ENCODE measurements at regions not wholly inside any gene's neighbourhood (a gene's known extent, or its start where the extent isn't known, plus 50 kb on each side); places are given as distances from the start of the nearest gene placed in this dataset.

GRCh38 chrX:10743476-10743875 lies 123.1 kb upstream of the MID1 start:
- no peak for DNase-seq (ENCODE audit: low read depth, low spot score)
- TF ChIP-seq CTCF (IDR thresholded peaks at IDR 0.05; ENCODE audit: low read depth, low read length) = no peak
- H3K4me3 ChIP-seq (ENCODE audit: low read depth, low read length) = no peak overlapping the region
- in situ Hi-C loops (cut with HindIII; ENCODE audit: low sequenced_read_pairs) = no loop called here

- no peak overlapping the region for H3K4me3 ChIP-seq (ENCODE audit: low read depth, low read length)
- no peak for DNase-seq (ENCODE audit: low read depth, low spot score)
- TF ChIP-seq CTCF (IDR thresholded peaks at IDR 0.05; ENCODE audit: low read depth, low read length) = no peak
- in situ Hi-C loops (cut with HindIII; ENCODE audit: low sequenced_read_pairs) = no loop called here
Observed at GRCh38 chrX:10744007-10744406, 123.6 kb upstream of the MID1 start.

- in situ Hi-C loops (cut with HindIII; ENCODE audit: low sequenced_read_pairs) = no loop called here
- no peak for TF ChIP-seq CTCF (IDR thresholded peaks at IDR 0.05; ENCODE audit: low read depth, low read length)
- H3K4me3 ChIP-seq (ENCODE audit: low read depth, low read length) = no peak overlapping the region
- DNase-seq (ENCODE audit: low read depth, low spot score) = no peak
Observed at GRCh38 chrX:10747975-10748374, 127.6 kb upstream of the MID1 start.

- DNase-seq (ENCODE audit: low read depth, low spot score) = peak; percentile 49
- TF ChIP-seq CTCF (IDR thresholded peaks at IDR 0.05; ENCODE audit: low read depth, low read length) = no peak
- in situ Hi-C loops (cut with HindIII; ENCODE audit: low sequenced_read_pairs) = no loop called here
- H3K4me3 ChIP-seq (ENCODE audit: low read depth, low read length) = no peak overlapping the region
Observed at GRCh38 chrX:10749113-10749512, 128.7 kb upstream of the MID1 start.

- no peak for DNase-seq (ENCODE audit: low read depth, low spot score)
- no peak for TF ChIP-seq CTCF (IDR thresholded peaks at IDR 0.05; ENCODE audit: low read depth, low read length)
- in situ Hi-C loops (cut with HindIII; ENCODE audit: low sequenced_read_pairs) = no loop called here
- no peak overlapping the region for H3K4me3 ChIP-seq (ENCODE audit: low read depth, low read length)
Observed at GRCh38 chrX:10750581-10750980, 130.2 kb upstream of the MID1 start.

- H3K4me3 ChIP-seq (ENCODE audit: low read depth, low read length) = no peak overlapping the region
- no peak for TF ChIP-seq CTCF (IDR thresholded peaks at IDR 0.05; ENCODE audit: low read depth, low read length)
- DNase-seq (ENCODE audit: low read depth, low spot score) = no peak
- in situ Hi-C loops (cut with HindIII; ENCODE audit: low sequenced_read_pairs) = no loop called here
Observed at GRCh38 chrX:10753116-10753515, 132.7 kb upstream of the MID1 start.

- no peak for DNase-seq (ENCODE audit: low read depth, low spot score)
- H3K4me3 ChIP-seq (ENCODE audit: low read depth, low read length) = no peak overlapping the region
- in situ Hi-C loops (cut with HindIII; ENCODE audit: low sequenced_read_pairs) = no loop called here
- no peak for TF ChIP-seq CTCF (IDR thresholded peaks at IDR 0.05; ENCODE audit: low read depth, low read length)
Observed at GRCh38 chrX:10754445-10754844, 134.1 kb upstream of the MID1 start.
